HUES64 (cell line): ENCODE measurements at regions not wholly inside any gene's neighbourhood (a gene's known extent, or its start where the extent isn't known, plus 50 kb on each side); places are given as distances from the start of the nearest gene placed in this dataset.

Source experiments
- H3K27ac ChIP-seq: 2 replicates; pipeline ENCODE4 v1.7.0; 2013; ENCODE audit warnings: low read depth, low read length, inconsistent platforms
- H3K27me3 ChIP-seq: 2 replicates; pipeline ENCODE4 v1.6.1; 2013; ENCODE audit warnings: mild to moderate bottlenecking, low read length; ENCODE audit not compliant: insufficient read depth
- H3K36me3 ChIP-seq: 2 replicates; pipeline ENCODE4 v1.6.1; 2013; ENCODE audit warnings: mild to moderate bottlenecking, low read length; ENCODE audit not compliant: insufficient read depth
- H3K4me1 ChIP-seq: 2 replicates; pipeline ENCODE4 v1.6.1; 2013; ENCODE audit warnings: mild to moderate bottlenecking, low read length, moderate library complexity; ENCODE audit not compliant: insufficient read depth
- H3K4me3 ChIP-seq: 2 replicates; pipeline ENCODE4 v1.5.1; 2013; ENCODE audit warnings: mild to moderate bottlenecking, low read length, moderate library complexity
- H3K9ac ChIP-seq: 2 replicates; pipeline ENCODE4 v1.6.1; 2013; ENCODE audit warnings: mild to moderate bottlenecking, low read depth, low read length
- H3K9me3 ChIP-seq: 2 replicates; pipeline ENCODE4 v1.6.1; 2013; ENCODE audit warnings: low read depth, low read length; ENCODE audit not compliant: insufficient read depth
- WGBS: fragments of 150-250, 120-280 bp; methylation state at CpG from one replicate; pipeline ENCODE4 v1.1.7; 2013; ENCODE audit warnings: missing lambda C conversion rate; 5-methylcytosine and 5-hydroxymethylcytosine counted together

- 87% methylated on average over 2 of the region's 2 CpGs for WGBS
- no peak overlapping the region for H3K27ac ChIP-seq
- H3K27me3 ChIP-seq = no peaks in the 10 kb centered on the region
Observed at GRCh38 chr5:125501396-125501795, 755.0 kb upstream of the ZNF608 start.

GRCh38 chr5:125503946-125504345 lies 757.5 kb upstream of the ZNF608 start:
- Histone ChIP-seq H3K27ac (no peak overlapping the region), H3K36me3 (no peaks in the 10 kb centered on the region), H3K27me3 (no peaks in the 10 kb centered on the region), H3K4me3 (no peak overlapping the region), H3K9ac (no peak overlapping the region), H3K4me1 (peaks cover 9% of the 10 kb centered on the region; the same call in 1 of the 2 replicates), H3K9me3 (no peaks in the 10 kb centered on the region)
- over 99% methylated on average over 4 of the region's 5 CpGs for WGBS

More at GRCh38 chr5:125501396-125501795, 755.0 kb upstream of the ZNF608 start:
- H3K9me3 ChIP-seq = no peaks in the 10 kb centered on the region
- H3K4me3 ChIP-seq = no peak overlapping the region
- H3K9ac ChIP-seq = no peak overlapping the region
- H3K36me3 ChIP-seq = no peaks in the 10 kb centered on the region
- H3K4me1 ChIP-seq = peaks cover 15% of the 10 kb centered on the region

- 93% methylated on average over 3 of the region's 3 CpGs for WGBS
- Histone ChIP-seq H3K4me1 (0 out of 2 replicates have a peak, but pooled peaks cover under 1% of the 10 kb centered on the region), H3K9ac (no peak overlapping the region), H3K27ac (no peak overlapping the region), H3K4me3 (no peak overlapping the region), H3K27me3 (no peaks in the 10 kb centered on the region), H3K9me3 (no peaks in the 10 kb centered on the region), H3K36me3 (no peaks in the 10 kb centered on the region)
Observed at GRCh38 chr5:125505115-125505514, 758.7 kb upstream of the ZNF608 start.

- no peaks in the 10 kb centered on the region for H3K9me3 ChIP-seq
- no peaks in the 10 kb centered on the region for H3K36me3 ChIP-seq
- 94% methylated on average over 3 of the region's 3 CpGs for WGBS
- H3K4me3 ChIP-seq = no peak overlapping the region
- H3K4me1 ChIP-seq = peaks cover 6% of the 10 kb centered on the region
- H3K27me3 ChIP-seq = no peaks in the 10 kb centered on the region
- H3K9ac ChIP-seq = no peak overlapping the region
- H3K27ac ChIP-seq = no peak overlapping the region
Observed at GRCh38 chr5:125506124-125506523, 759.7 kb upstream of the ZNF608 start.

- H3K9ac ChIP-seq = no peak overlapping the region
- H3K27ac ChIP-seq = no peak overlapping the region
- H3K9me3 ChIP-seq = no peaks in the 10 kb centered on the region
- WGBS = no CpG with 5 or more reads among the region's 1 CpG
- H3K4me1 ChIP-seq = peaks cover 6% of the 10 kb centered on the region
- no peaks in the 10 kb centered on the region for H3K27me3 ChIP-seq
- H3K36me3 ChIP-seq = no peaks in the 10 kb centered on the region
- no peak overlapping the region for H3K4me3 ChIP-seq
Observed at GRCh38 chr5:125508225-125508624, 761.8 kb upstream of the ZNF608 start.

- H3K36me3 ChIP-seq = no peaks in the 10 kb centered on the region
- H3K4me1 ChIP-seq = peaks cover 6% of the 10 kb centered on the region
- no peak overlapping the region for H3K4me3 ChIP-seq
- no peaks in the 10 kb centered on the region for H3K27me3 ChIP-seq
- no peak overlapping the region for H3K27ac ChIP-seq
- no peak overlapping the region for H3K9ac ChIP-seq
- H3K9me3 ChIP-seq = no peaks in the 10 kb centered on the region
Observed at GRCh38 chr5:125510651-125511050, 764.2 kb upstream of the ZNF608 start.

GRCh38 chr5:125517973-125518550 lies 771.6 kb upstream of the ZNF608 start:
- H3K4me3 ChIP-seq = no peak overlapping the region
- WGBS = 100% methylated on average over 3 of the region's 3 CpGs

GRCh38 chr5:125521289-125521688 lies 774.9 kb upstream of the ZNF608 start:
- H3K9ac ChIP-seq = no peak overlapping the region
- H3K27me3 ChIP-seq = no peaks in the 10 kb centered on the region
- no peak overlapping the region for H3K4me3 ChIP-seq
- H3K4me1 ChIP-seq = peaks cover 10% of the 10 kb centered on the region
- H3K36me3 ChIP-seq = no peaks in the 10 kb centered on the region
- H3K9me3 ChIP-seq = no peaks in the 10 kb centered on the region
- H3K27ac ChIP-seq = no peak overlapping the region
- WGBS = no CpG with 5 or more reads among the region's 1 CpG

More at GRCh38 chr5:125517973-125518550, 771.6 kb upstream of the ZNF608 start:
- H3K27ac ChIP-seq = no peak overlapping the region
- H3K9ac ChIP-seq = no peak overlapping the region
- H3K4me1 ChIP-seq = peaks cover 14% of the 10 kb centered on the region
- H3K9me3 ChIP-seq = no peaks in the 10 kb centered on the region
- H3K27me3 ChIP-seq = no peaks in the 10 kb centered on the region
- H3K36me3 ChIP-seq = no peaks in the 10 kb centered on the region

GRCh38 chr5:125525356-125525755 lies 778.9 kb upstream of the ZNF608 start:
- no peak overlapping the region for H3K27ac ChIP-seq
- peaks cover 6% of the 10 kb centered on the region; the same call in 1 of the 2 replicates for H3K4me1 ChIP-seq
- no peaks in the 10 kb centered on the region for H3K36me3 ChIP-seq
- no peak overlapping the region for H3K4me3 ChIP-seq
- no peaks in the 10 kb centered on the region for H3K27me3 ChIP-seq
- H3K9ac ChIP-seq = no peak overlapping the region
- whole genome bisulfite sequencing = 94% methylated on average over 4 of the region's 4 CpGs
- H3K9me3 ChIP-seq = no peaks in the 10 kb centered on the region

- Histone ChIP-seq H3K4me1 (peaks cover 6% of the 10 kb centered on the region; the same call in 1 of the 2 replicates), H3K9me3 (no peaks in the 10 kb centered on the region), H3K9ac (no peak overlapping the region), H3K4me3 (no peak overlapping the region), H3K36me3 (no peaks in the 10 kb centered on the region), H3K27ac (no peak overlapping the region), H3K27me3 (no peaks in the 10 kb centered on the region)
Observed at GRCh38 chr5:125526966-125527365, 780.5 kb upstream of the ZNF608 start.

- Histone ChIP-seq H3K27me3 (no peaks in the 10 kb centered on the region), H3K36me3 (no peaks in the 10 kb centered on the region), H3K4me1 (peaks cover 6% of the 10 kb centered on the region; the same call in 1 of the 2 replicates), H3K27ac (no peak overlapping the region), H3K4me3 (no peak overlapping the region), H3K9me3 (no peaks in the 10 kb centered on the region), H3K9ac (no peak overlapping the region)
- 100% methylated on average over 1 of the region's 1 CpG for WGBS
Observed at GRCh38 chr5:125528881-125529280, 782.4 kb upstream of the ZNF608 start.
